GM18519 (cell line): ENCODE measurements at regions not wholly inside any gene's neighbourhood (a gene's known extent, or its start where the extent isn't known, plus 50 kb on each side); places are given as distances from the start of the nearest gene placed in this dataset.

ENCODE experiments used
- ATAC-seq: cut with Tn5 transposase; IDR thresholded peaks from one replicate; pipeline ENCODE4 v1.9.1; 2021; ENCODE audit warnings: mild to moderate bottlenecking, moderate library complexity; ENCODE audit not compliant: unreplicated experiment, low FRiP score

DNA sequence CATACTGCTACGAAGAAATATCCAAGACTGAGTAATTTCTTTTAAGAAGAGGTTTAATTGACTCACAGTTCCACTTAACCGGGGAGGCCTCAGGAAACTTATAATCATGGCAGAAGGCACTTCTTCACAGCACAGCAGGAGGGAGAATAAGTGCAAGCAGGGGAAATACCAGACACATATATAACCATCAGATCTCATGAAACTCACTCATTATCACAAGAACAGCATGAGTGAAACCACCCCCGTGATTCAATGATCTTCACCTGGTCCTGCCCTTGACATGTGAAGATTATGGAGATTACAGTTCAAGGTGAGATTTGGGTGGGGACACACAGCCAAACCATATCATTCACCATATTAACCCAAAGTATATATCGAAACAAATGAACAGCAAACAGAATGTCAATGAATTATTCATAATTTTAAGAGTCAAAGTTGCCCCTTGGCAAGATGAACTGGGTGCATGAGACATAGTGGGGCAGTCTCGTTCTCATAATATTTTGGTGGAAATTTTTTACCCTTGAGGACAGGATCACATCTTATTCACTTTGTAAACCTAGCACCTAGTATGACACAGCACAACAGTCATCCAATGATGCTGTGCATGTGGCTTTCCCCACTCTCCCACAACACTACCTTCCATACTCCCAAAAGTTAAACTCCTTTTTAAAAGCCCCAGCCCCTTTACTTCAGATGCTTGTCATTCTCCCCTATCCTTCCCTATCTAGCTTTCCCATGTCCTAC, 425.3 kb downstream of the ZEB2 start:
- no peak for ATAC-seq

DNA sequence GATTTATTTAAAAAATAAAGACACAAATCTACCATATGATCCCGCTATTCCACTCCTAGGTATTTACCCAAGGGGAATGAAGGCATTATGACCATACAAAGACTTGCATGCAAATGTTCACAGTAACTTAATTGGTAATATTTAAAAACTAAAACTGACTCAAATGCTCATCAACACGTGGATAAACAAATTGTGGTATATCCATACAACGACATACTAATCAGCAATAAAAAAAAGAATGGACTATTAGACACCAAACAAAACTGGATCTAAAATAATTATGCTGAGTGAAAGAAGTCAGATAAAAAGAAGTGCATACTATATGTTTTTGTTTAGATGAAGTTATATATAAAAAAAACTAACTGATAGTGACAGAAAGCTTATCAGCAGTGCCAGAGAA, 428.3 kb downstream of the ZEB2 start:
- ATAC-seq = no peak

DNA sequence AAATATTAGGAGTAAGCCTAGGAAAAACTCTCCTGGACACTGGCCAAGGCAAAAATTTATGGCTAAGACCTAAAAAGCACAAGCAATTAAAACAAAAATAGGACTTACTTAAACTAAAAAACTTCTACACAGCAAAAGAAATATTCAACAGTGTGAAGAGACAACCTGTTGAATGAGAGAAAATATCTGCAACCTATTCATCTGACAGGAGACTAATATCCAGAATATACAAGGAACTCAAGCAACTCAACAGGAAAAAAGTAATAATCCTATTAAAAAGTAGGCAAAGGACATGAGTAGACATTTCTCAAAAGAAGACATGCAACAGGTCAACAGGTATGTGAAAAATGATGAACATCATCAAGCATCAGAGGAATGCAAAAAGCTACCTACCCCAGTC, 431.1 kb downstream of the ZEB2 start:
- no peak for ATAC-seq

DNA sequence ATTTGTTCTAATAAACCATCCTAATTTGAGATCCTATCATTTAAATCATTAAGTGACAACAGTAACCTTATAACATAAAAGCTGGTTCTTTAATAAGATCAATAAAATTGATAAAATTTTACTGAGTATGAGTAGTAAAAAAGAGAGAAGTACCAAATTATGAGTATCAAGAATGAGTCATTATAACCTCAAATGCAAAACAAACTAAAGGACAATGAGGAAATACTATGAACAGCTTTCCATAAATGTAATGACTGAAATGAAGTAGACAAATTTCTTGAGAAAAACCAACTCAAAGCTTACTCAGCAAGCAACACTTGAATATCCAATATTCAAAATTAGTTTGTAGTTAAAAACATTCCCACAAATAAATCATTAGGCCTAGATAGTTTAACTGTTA, 433.0 kb downstream of the ZEB2 start:
- ATAC-seq = no peak

DNA sequence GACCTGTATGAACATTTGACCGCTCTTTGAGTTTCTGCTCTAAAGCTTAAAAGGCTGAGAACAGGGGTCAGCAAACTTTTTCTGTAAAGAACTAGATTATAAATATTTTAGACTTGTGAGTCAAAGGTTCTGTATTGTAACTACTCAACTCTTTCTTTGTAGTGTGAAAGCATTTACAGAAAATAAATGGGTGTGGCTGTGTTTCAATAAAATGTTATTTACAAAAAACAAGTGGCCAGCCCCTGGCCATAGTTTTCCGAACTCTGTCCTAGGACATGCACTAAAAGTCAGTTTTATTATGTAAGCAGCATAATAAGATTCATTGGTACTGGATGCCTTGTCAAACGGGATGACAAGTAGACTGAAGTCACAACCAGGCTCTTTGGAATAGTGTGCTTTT, 434.9 kb downstream of the ZEB2 start:
- ATAC-seq = no peak

DNA sequence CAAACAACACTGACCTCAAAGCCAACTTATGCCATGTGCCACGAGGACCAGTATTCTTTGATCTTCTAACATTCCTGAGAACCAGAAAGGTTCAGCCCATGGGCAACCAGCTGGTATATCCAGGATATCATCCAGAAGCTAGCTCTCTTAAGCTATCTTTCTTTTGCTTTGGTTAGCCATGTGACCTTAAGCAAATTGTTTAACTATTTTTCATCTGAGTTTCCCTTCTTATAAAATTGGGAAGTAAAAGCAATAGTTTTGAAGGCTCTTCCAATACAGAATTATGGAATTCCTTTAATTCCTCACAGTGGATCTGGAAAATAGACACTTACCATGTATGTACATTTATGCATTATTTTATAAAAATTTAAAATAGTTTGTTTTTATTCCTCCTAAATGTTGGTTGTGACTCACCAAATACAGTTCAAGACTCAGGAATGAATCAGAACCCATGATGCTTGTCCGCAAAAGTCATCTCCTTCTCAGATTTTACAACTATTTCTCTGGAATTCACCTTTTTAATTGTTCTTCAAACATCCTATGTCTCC, 435.7 kb downstream of the ZEB2 start:
- no peak for ATAC-seq

DNA sequence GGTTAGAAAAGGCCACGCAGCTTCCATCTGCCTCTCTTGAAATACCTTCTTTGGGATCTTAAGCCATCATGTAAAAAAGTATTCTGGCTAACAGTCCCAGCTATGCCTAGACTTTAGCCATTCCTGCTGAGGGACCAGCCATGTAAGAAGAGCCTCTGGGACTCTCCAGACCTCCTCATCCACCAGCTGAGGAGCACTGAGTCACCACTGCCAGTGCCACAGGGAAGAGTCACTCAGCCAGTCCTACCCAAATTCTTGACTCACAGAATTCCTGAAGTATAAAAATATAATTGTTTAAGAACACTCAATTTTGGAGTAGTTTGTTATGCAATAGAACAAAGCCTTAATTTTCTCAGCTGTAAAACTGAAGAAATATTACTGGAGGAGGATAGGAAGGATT, 436.7 kb downstream of the ZEB2 start:
- ATAC-seq = no peak

DNA sequence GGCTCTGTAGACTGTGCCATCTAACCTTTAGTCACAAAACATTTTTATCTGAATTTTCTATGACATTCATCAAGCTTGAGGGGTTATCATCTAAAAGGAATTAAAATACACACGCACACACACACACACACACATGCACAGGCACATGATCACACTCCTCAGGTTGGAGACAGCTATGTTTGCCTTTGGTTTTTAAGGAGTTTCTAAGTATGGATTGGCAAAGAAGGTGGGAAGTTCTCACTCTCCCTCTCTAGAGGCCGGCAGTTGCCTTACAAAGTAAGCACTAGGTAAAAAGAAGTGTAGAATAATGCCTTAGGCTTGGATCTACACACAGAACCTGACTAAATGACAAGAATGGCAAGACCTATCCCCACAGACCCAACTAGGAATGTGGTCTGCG, 437.1 kb downstream of the ZEB2 start:
- no peak for ATAC-seq

DNA sequence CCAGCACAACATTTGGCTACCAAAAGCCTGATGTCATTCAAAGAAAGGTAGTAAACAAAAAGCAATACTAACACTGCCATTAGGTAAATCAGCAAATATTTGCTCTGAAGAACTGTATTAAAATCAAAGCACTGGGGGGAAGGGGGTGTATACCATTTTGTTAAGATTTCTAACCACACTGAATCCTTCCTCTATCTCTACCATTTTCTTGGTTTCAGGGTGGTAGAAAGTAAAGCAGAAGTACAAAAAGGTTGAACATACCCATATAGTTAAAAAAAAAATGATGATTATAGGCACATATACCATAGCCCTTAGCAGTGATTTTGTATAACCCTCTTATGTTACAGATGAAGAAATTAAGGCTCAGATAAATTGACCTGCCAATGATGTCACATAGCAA, 437.6 kb downstream of the ZEB2 start:
- no peak for ATAC-seq

DNA sequence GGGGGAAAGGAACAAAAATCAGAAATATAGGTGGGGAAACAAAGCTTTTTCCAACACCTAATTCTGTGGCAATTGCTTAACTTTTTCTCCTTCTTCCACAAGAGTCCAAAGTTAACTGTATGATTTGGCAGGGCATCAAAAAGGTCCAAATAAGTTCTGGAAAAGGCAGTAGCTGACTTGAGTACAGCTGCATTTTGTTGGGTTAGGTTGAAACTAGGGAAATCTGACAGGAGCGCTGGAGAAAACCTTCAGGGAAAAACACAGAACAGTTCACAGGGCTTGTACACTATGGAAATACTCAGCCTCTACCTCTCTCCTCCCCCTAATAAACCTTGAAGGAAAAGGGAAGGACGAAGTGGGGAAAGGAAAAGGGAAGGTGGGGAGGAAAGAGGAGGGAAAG, 438.6 kb downstream of the ZEB2 start:
- no peak for ATAC-seq

DNA sequence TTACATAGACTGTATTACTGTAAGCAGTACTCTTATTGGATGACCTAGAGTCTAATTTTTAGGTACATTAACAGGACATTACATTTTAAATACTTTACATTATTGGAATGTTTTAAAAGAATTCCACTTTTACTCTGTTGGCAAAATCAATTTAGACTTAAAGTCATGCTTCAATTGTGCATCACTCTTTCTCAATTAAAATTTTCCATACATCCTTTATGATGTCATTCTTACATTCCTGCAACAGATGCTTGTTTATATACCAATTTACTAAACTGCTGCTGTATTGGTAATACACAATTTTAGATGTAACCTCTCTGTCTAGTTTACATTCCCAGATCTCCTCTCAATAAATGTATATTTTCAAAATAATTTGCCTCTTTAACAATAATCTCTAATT, 440.1 kb downstream of the ZEB2 start:
- ATAC-seq = no peak

DNA sequence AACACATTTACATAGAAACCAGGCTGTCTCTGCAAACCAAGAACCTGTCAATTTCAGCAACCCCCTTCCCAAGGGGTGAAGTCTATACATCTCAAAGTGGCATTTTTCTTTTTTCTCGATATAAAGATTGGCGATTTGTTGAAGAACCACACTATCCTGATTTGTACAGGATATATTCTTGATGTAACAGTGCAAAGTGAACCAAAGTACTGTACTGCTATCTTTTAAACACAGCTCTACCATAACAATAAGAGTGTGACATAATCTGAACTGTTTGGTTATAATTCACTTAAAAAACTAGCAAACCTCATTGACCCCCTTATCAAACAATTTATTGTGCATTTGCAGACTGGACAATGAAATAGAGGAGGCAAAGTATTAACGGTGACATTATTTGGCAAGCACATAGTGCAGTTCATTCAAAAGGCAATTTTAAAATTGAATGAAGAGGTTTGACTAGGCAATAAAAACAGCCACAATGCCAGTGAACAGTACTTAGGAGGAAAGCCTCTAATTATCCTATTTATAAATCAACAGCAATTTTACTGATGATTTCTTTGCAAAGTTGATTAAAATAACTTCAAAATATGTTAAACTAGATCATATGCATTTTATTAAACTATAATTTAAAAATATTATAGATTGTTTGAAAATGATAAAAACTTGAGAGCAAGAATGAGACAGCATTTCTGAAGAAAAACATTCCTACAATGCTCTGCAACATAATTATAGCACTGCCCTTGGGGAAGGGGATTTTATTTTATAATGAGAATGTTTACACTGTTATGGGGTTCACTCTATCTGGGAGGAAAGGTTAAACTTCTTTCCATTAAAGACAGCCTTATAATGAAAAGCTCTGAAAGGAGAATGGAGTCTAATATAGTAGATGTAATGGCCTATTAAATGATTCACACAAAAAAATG, 440.9 kb downstream of the ZEB2 start:
- no peak for ATAC-seq

DNA sequence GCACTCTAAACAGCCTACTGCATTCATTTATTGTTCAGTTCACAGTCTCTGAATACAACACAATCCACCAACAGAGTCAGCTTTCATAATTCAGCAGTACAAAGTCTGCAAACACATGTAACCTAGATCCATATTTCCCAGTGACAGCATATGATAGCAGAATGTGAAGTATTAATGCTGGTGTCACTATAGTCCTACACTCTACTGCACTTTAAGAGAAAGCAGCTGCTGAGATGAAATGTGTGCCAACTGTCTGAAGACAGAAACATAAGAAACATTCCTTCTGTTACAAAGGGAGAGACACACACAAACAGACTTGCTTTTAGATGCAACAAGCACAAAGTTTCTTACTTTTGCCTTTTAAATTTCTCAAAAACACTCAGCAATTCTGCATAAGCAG, 441.8 kb downstream of the ZEB2 start:
- no peak for ATAC-seq

DNA sequence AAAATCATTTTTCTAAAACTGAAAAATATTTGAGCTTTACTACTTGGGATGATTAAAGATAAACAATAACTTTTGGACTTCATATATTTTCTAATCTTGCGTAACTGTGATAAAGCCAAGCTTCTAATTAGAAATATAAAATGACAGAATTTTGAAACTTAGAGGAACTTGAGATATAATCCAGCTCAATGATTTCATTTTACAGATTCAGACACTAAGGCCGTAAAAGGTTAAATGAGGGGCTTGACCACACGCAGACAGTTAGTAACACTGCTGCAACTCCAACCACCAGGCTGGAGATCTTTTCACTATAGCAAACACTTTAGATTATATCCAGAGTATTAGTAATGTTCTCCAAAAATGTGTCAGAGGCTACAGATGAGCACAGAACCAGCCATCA, 445.5 kb downstream of the ZEB2 start:
- no peak for ATAC-seq

DNA sequence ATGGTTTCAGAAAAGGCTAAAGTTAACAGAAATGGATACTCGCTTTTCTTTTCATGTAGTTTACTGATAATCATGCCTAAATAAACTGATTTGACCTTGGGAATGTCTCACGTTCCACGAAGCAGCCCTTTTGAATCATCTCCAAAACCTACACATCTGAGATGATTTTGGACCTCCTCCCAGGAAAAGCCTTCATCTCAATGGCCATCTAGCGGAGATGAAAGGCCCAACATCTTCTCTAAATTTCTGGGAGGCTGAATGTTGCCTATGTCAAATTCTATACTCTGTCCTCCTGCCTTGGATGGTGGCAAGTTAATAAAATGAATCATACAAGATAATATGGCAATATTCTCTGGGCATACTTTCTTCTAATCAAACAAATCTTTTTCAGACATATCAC, 448.5 kb downstream of the ZEB2 start:
- no peak for ATAC-seq

DNA sequence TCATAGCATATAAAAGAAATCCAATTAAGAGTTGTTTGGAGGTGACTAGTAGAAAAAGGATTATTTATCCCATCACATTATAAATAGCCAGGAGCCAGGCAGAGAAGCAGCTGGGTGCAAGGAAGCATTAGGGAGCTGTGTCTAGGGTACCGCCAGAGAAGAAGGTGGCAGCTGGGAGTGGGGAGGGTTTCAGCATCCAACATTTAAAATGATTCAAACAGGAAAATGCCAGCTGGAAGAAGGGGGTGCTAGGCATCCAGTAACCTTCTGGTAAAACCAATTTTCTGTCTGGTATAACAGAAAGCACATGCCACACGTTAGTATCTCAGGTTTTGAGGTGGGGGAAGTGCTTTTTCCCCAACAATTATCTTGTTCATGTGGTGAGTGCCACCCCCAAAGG, 452.4 kb downstream of the ZEB2 start:
- no peak for ATAC-seq

DNA sequence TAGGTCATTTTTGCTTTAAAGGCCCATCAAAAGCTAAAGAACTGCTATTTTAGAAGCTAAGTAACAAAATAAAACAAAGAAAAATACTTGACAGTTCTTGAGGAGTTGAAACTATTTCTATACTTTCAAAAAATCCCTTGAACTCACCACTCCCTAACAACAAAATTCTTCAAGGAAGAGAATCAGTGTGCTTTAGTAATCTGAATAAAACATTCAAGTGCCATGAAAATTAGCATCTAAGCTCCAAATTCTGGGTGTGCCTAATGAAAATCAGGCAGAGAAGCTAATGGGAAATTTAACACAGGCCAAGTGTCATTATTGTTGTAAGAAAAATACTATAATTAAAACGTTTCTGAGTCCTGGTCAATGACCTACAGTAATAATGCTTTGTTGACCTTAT, 456.3 kb downstream of the ZEB2 start:
- ATAC-seq = no peak

DNA sequence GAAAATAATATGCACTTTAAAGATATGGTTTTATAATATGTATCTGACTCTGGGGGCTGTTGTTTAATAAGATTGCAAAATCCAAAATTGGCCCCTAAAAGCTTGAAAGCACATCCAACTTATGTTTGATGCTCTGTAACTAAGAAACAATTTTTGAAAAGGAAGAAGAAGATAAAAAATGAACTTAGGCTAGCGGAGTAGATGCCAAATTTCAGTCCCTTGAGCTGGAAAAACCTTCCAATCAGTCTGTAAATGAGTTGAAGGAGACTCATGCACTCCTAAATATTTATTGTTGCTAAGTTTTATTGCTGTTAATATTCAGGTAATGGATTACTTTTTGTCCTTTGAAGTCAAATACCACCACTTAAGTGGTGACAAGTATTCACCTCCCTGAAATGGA, 465.0 kb downstream of the ZEB2 start:
- ATAC-seq = no peak

DNA sequence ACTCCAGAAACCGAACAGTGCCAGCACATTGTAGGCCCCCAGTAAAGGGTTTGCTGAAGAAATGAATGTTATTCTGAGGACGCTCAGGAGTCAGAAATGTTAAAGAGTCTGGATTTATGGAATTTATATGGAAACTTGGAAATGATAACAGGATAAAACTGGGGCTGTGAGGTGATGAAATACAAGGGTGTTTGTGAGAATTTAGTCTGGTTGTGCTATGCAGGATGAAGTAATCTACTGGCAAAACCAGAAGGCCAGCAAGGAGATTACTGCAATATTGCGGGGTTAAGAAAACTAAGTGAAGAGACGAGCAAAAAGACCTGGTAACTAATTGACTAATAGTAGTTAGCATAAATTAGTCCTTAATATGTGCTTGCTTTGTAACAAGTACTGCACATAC, 467.8 kb downstream of the ZEB2 start:
- ATAC-seq = no peak

DNA sequence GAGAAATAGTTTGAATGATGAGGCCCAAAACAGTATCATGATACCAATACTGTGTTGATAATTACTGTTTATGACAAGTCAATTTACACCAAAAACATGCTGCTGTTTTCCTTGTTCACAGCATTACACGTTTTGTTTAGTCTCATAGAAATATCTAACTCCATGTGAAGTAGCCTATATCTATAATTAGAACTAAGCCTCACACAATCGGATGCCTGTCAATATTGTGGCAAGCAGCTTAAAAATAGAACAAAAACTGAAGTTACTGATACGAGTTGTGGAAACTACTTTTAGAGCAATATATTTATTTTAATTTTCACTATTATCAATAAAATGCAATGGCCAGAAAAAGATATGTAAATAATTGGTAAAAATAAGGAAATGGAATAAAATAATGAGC, 470.8 kb downstream of the ZEB2 start:
- ATAC-seq = no peak

DNA sequence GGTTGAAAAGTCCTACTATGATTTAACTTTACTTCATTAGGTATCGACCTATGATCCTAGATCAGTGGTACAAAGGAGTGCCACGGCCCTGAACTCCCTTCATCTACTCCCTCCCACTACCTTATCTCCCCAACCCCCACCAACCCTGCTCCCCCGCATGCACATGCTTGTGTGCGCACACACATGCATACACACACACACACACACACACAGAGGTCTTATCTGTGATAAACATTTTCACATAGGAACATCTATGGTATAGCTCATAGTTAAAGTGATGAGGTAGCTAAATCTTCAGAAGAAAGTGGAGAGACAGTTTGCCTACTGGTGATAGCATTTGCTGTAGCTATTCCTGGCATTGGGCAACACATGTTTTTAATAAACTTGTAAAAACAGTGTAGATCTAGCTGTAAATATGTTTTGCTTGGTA, 471.3 kb downstream of the ZEB2 start:
- ATAC-seq = no peak

DNA sequence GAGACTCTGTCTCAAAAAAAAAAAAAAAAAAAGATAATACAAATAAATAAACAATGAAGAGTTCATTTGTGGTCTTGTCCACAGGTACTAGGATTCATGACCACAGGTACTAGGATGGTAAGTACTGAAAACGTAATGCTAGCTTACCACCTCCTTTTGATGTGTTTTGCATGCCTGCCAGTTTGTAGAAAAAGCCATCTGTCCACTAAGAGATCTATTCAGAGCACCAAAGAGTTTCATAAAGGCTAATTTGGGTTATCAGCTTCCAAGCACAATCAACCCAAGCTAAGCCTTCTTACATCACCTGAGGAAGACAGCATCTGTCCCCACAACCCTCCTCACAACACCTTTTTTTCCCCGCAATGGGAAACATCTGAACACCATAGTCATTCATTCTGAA, 477.2 kb downstream of the ZEB2 start:
- no peak for ATAC-seq
